ENCODE measurements at regions not wholly inside any gene's neighbourhood (a gene's known extent, or its start where the extent isn't known, plus 50 kb on each side); places are given as distances from the start of the nearest gene placed in this dataset.

GRCh38 chr5:9789777-9790176 lies 159.6 kb upstream of the TAS2R1 start:
- ChIA-PET CTCF (no interaction called here), POLR2A (no interaction called here)
- TF ChIP-seq, protein P1, sequence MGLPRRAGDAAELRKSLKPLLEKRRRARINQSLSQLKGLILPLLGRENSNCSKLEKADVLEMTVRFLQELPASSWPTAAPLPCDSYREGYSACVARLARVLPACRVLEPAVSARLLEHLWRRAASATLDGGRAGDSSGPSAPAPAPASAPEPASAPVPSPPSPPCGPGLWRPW (IDR thresholded peaks at IDR 0.05): no peak
- no peak for FAIRE-seq
- Histone ChIP-seq H3K27ac (no peak overlapping the region), H3K4me1 (no peaks in the 10 kb centered on the region), H3K9me3 (no peaks in the 10 kb centered on the region), H3K4me2 (no peak overlapping the region), H3K4me3 (no peak overlapping the region)
- DNase-seq (ENCODE audit: low read depth in 1 of 2, low spot score in 1 of 2): no peak
- 8% methylated on average over 1 of the region's 1 CpG for WGBS (ENCODE audit: missing lambda C conversion rate)
- no peak for ATAC-seq

DNA sequence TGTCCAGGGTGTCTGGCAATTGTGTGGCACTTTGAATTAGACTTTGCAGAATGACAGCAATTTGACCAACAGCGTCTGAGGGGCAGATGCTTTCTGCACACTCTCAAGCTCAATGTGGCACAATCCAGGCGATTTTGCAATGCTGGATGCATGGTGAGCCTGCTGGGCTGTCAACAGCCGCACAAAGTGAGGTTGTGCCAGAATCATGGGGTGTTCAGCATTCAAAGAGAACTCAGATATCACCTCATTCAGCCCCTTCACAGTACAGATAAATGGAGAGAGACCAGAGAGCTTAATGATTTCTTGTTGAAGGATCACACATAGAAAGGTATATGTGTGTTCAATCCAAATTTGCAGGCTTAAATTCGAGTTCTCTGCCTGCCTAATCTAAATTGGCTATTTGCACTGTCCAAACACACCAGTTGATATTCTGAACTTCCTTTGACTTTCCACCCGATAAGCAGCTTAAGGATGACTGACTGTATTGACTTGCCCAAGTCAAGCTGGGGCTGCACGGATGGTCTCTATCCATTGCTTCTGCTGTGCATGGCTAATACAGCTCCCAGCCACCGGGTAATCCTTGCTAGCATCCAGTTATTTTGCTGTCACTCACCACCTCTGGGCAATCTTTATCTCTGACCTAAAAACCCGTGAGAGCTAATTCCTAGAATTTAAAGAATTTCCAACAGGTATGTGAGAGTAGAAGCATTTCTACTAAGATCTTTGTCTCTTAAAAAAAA lies 157.9 kb upstream of the TAS2R1 start:
- 3% methylated on average over 8 of the region's 8 CpGs for WGBS (ENCODE audit: missing lambda C conversion rate)
- no peak for DNase-seq (ENCODE audit: low read depth in 1 of 2, low spot score in 1 of 2)
- ChIA-PET POLR2A (no interaction called here), CTCF (no interaction called here)
- Histone ChIP-seq H3K27ac (no peak overlapping the region), H3K4me3 (no peak overlapping the region), H3K9me3 (no peaks in the 10 kb centered on the region), H3K4me1 (no peaks in the 10 kb centered on the region), H3K4me2 (no peak overlapping the region)
- no peak for FAIRE-seq
- no peak for ATAC-seq
- TF ChIP-seq CTCF (IDR thresholded peaks at IDR 0.05) (no peak), ZNF302 (CRISPR knock-in tag; IDR thresholded peaks at IDR 0.05) (no peak), RCOR1 (IDR thresholded peaks at IDR 0.05; ENCODE audit: low read depth, low read length) (no peak), SREBF2 (IDR thresholded peaks at IDR 0.05) (no peak), GATA3 (IDR thresholded peaks at IDR 0.05; ENCODE audit: borderline replicate concordance) (no peak), KDM1A (IDR thresholded peaks at IDR 0.05; ENCODE audit: low read depth) (no peak), BHLHE40 (IDR thresholded peaks at IDR 0.05; ENCODE audit: low read depth, low read length) (no peak), CEBPB (IDR thresholded peaks at IDR 0.05) (no peak), JUN (IDR thresholded peaks at IDR 0.05) (no peak), RAD21 (conservative IDR thresholded peaks at IDR 0.05 in 1 of 2, IDR thresholded peaks at IDR 0.05 in 1 of 2) (no peak), TFCP2L1 (CRISPR knock-in tag; IDR thresholded peaks at IDR 0.05) (no peak), ZC3H11A (IDR thresholded peaks at IDR 0.05) (no peak), RNF2 (IDR thresholded peaks at IDR 0.05; ENCODE audit: borderline replicate concordance, low read depth) (no peak)
- TF ChIP-seq, protein P2, sequence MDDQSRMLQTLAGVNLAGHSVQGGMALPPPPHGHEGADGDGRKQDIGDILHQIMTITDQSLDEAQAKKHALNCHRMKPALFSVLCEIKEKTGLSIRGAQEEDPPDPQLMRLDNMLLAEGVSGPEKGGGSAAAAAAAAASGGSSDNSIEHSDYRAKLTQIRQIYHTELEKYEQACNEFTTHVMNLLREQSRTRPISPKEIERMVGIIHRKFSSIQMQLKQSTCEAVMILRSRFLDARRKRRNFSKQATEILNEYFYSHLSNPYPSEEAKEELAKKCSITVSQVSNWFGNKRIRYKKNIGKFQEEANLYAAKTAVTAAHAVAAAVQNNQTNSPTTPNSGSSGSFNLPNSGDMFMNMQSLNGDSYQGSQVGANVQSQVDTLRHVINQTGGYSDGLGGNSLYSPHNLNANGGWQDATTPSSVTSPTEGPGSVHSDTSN (IDR thresholded peaks at IDR 0.05): no peak
- TF ChIP-seq, protein P3, sequence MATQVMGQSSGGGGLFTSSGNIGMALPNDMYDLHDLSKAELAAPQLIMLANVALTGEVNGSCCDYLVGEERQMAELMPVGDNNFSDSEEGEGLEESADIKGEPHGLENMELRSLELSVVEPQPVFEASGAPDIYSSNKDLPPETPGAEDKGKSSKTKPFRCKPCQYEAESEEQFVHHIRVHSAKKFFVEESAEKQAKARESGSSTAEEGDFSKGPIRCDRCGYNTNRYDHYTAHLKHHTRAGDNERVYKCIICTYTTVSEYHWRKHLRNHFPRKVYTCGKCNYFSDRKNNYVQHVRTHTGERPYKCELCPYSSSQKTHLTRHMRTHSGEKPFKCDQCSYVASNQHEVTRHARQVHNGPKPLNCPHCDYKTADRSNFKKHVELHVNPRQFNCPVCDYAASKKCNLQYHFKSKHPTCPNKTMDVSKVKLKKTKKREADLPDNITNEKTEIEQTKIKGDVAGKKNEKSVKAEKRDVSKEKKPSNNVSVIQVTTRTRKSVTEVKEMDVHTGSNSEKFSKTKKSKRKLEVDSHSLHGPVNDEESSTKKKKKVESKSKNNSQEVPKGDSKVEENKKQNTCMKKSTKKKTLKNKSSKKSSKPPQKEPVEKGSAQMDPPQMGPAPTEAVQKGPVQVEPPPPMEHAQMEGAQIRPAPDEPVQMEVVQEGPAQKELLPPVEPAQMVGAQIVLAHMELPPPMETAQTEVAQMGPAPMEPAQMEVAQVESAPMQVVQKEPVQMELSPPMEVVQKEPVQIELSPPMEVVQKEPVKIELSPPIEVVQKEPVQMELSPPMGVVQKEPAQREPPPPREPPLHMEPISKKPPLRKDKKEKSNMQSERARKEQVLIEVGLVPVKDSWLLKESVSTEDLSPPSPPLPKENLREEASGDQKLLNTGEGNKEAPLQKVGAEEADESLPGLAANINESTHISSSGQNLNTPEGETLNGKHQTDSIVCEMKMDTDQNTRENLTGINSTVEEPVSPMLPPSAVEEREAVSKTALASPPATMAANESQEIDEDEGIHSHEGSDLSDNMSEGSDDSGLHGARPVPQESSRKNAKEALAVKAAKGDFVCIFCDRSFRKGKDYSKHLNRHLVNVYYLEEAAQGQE (IDR thresholded peaks at IDR 0.05): no peak
- TF ChIP-seq, protein P4, sequence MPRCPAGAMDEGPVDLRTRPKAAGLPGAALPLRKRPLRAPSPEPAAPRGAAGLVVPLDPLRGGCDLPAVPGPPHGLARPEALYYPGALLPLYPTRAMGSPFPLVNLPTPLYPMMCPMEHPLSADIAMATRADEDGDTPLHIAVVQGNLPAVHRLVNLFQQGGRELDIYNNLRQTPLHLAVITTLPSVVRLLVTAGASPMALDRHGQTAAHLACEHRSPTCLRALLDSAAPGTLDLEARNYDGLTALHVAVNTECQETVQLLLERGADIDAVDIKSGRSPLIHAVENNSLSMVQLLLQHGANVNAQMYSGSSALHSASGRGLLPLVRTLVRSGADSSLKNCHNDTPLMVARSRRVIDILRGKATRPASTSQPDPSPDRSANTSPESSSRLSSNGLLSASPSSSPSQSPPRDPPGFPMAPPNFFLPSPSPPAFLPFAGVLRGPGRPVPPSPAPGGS (IDR thresholded peaks at IDR 0.05): no peak
